GM13976 (cell line): ENCODE measurements at regions not wholly inside any gene's neighbourhood (a gene's known extent, or its start where the extent isn't known, plus 50 kb on each side); places are given as distances from the start of the nearest gene placed in this dataset.

ENCODE experiments used
- DNase-seq: peaks from one replicate; pipeline ENCODE4 v3.0.0; 2012; ENCODE audit warnings: low spot score
- in situ Hi-C: fragments of 300-500 bp; cut with MboI; formaldehyde crosslinking; loops from one replicate; pipeline ENCODE4 v1.12.0; 2022; ENCODE audit warnings: low sequenced_read_pairs, mixed read lengths, inconsistent platforms; ENCODE audit not compliant: unreplicated experiment
- TF ChIP-seq, protein P1 (sequence below): IDR thresholded peaks from 2 replicates; pipeline ENCODE4 v1.5.1; 2012; ENCODE audit warnings: borderline replicate concordance, mild to moderate bottlenecking; ENCODE audit not compliant: insufficient read depth; ENCODE audit errors: extremely low read depth, missing control alignments, control extremely low read depth

DNA sequence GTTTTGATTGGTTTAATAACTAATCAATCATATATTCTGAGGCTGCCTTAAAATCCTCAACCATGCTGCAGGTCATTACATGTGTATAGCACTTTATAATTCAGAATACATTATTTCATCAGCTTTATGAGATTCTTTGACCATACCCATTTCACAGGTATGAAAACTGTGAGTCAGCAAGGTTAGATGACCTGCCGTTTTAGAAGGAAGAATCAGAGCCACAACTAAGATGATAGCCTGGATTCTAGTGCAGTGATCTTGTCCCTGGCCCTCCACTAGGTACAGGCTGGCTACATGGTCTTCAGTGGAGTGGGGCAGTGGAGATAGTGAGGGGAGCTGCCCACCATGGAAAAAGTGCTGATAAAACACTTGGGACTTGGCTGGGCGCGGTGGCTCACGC is 154.4 kb upstream of the MAX start:
- no peak for DNase-seq
- in situ Hi-C loops: no loop called here
- TF ChIP-seq, protein P1, sequence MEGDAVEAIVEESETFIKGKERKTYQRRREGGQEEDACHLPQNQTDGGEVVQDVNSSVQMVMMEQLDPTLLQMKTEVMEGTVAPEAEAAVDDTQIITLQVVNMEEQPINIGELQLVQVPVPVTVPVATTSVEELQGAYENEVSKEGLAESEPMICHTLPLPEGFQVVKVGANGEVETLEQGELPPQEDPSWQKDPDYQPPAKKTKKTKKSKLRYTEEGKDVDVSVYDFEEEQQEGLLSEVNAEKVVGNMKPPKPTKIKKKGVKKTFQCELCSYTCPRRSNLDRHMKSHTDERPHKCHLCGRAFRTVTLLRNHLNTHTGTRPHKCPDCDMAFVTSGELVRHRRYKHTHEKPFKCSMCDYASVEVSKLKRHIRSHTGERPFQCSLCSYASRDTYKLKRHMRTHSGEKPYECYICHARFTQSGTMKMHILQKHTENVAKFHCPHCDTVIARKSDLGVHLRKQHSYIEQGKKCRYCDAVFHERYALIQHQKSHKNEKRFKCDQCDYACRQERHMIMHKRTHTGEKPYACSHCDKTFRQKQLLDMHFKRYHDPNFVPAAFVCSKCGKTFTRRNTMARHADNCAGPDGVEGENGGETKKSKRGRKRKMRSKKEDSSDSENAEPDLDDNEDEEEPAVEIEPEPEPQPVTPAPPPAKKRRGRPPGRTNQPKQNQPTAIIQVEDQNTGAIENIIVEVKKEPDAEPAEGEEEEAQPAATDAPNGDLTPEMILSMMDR: no peak

- TF ChIP-seq, protein P1: no peak
- in situ Hi-C loops: no loop called here
- no peak for DNase-seq
Measured at GRCh38 chr14:65257425-65257824, 155.1 kb upstream of the FUT8 start.

GRCh38 chr14:65258391-65258790 is 154.1 kb upstream of the FUT8 start:
- in situ Hi-C loops: no loop called here
- DNase-seq: no peak
- TF ChIP-seq, protein P1: no peak

- TF ChIP-seq, protein P1: no peak
- in situ Hi-C loops: no loop called here
- DNase-seq: no peak
Measured at GRCh38 chr14:65259000-65259399, 153.5 kb upstream of the FUT8 start.

DNA sequence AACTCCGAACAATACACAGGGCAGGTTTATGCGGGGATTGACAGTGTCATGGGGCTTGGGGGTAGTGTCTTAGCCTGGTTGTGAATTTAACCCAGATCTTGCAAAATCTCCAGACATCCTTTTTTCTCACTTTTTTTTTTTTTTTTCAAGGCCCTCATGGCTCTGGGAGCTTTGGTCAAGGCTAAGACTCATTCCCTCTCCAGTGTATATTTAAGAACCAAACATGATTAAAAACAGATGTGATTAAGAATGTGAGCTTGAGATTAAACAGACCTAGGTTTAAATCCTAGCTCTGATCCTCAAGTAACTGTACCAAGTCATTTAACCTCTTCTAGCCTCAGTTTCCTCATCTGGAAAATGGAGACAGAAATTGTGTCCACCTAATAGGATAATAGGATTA is 151.7 kb upstream of the FUT8 start:
- TF ChIP-seq, protein P1: no peak
- no peak for DNase-seq
- in situ Hi-C loops: no loop called here

DNA sequence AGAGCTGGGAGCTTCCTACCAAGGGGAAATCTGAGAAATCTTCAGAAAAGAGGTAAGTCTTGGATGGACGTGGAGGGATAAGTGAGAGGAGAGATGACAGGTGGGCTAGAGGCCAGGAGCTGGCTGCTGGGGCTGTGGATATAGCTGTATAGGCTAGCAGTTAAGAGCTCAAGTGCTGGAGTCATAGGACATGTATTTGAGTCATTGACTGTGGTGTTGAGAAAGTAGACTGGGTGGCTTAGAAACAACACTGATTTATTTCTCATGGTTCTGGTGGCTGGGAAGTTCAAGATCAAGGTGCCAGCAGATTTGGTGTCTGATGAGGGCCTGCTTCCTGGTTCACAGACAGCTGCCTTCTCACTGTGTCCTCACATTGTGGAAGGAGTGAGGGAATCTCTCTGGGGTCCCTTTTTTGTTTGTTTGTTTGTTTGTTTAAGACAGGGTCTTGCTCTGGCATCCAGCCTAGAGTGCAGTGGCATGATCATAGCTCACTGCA is 151.1 kb upstream of the FUT8 start:
- no peak for DNase-seq
- TF ChIP-seq, protein P1: no peak
- in situ Hi-C loops: no loop called here

DNA sequence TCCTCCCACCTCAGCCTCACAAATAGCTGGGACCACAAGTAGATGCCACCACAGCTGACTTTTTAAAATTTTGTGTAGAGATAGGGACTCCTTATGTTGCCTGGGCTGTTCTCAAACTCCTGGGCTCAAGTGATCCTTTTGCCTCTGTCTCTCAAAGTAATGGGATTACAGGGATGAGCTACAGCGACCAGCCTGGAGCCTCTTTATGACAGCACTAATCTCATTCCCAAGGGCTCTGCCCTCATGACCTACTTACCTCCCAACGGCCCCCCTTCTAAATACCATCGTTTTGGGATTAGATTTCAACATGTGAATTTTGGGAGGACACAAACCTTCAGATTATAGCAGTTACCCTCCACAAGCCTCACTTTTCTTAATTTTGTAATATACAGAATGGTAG is 150.6 kb upstream of the FUT8 start:
- TF ChIP-seq, protein P1: no peak
- in situ Hi-C loops: no loop called here
- DNase-seq: no peak
